HEK293 (cell line): ENCODE measurements at regions not wholly inside any gene's neighbourhood (a gene's known extent, or its start where the extent isn't known, plus 50 kb on each side); places are given as distances from the start of the nearest gene placed in this dataset.

ENCODE experiments used
- CTCF ChIA-PET: fragments of 350-600 bp; formaldehyde crosslinking; extraction: SDS; loops from one replicate; lab custom pipeline; 2021; ENCODE audit warnings: antibody characterized with exemption; lab: Yijun Ruan, JAX
- POLR2A ChIA-PET: fragments of 300-600 bp; formaldehyde crosslinking; extraction: SDS; loops from one replicate; lab custom pipeline; 2020; ENCODE audit warnings: antibody characterized with exemption, inconsistent platforms; lab: Yijun Ruan, JAX
- H3K27ac ChIP-seq: fragments of 200-500 bp; sonication (Bioruptor generic); 2 replicates; pipeline ENCODE4 v1.5.1; 2014; ENCODE audit warnings: low read depth, low read length, control low read depth, inconsistent platforms; ENCODE audit errors: extremely low read depth
- H3K36me3 ChIP-seq, 2 experiments: fragments of 200-500 bp in 1 of 2; sonication (Bioruptor generic) in 1 of 2; 1 replicate in 1 of 2; 2 replicates in 1 of 2; pipeline ENCODE4 v1.5.1; 2014 to 2017; ENCODE audit warnings: inconsistent platforms in 2 of 2, low read length in 2 of 2; ENCODE audit not compliant: control insufficient read depth in 2 of 2, insufficient read depth in 1 of 2
- H3K4me1 ChIP-seq: fragments of 200-500 bp; sonication (Bioruptor generic); 2 replicates; pipeline ENCODE4 v1.5.1; 2014; ENCODE audit warnings: mild to moderate bottlenecking, low read length, inconsistent platforms; ENCODE audit not compliant: control insufficient read depth, insufficient read depth
- H3K4me3 ChIP-seq: 2 replicates; pipeline ENCODE4 v1.5.1; 2011; ENCODE audit warnings: low read depth, mild to moderate bottlenecking, control low read depth, low read length, moderate library complexity
- H3K9me3 ChIP-seq: fragments of 200-500 bp; sonication (Bioruptor generic); 2 replicates; pipeline ENCODE4 v1.5.1; 2014; ENCODE audit warnings: low read depth, low read length, inconsistent platforms; ENCODE audit not compliant: control insufficient read depth, insufficient read depth
- ATF2 ChIP-seq: fragments of 450-650 bp; formaldehyde crosslinking; IDR thresholded peaks from 2 replicates; pipeline ENCODE4 v1.5.1; 2016; ENCODE audit warnings: missing biosample characterization, missing genetic modification characterization, low read depth
- EGR2 ChIP-seq: fragments of 450-650 bp; formaldehyde crosslinking; IDR thresholded peaks from 2 replicates; pipeline ENCODE4 v1.5.1; 2016; ENCODE audit warnings: low read depth, missing biosample characterization, missing genetic modification characterization
- GLI2 ChIP-seq: fragments of 450-650 bp; formaldehyde crosslinking; IDR thresholded peaks from 2 replicates; pipeline ENCODE4; 2017; ENCODE audit warnings: missing biosample characterization, missing genetic modification characterization, low read depth, borderline replicate concordance
- GLI4 ChIP-seq: fragments of 450-650 bp; formaldehyde crosslinking; IDR thresholded peaks from 2 replicates; pipeline ENCODE4 v1.5.1; 2016; ENCODE audit warnings: missing biosample characterization, missing genetic modification characterization
- SP7 ChIP-seq: fragments of 450-650 bp; formaldehyde crosslinking; IDR thresholded peaks from 2 replicates; pipeline ENCODE4 v1.5.1; 2016; ENCODE audit warnings: missing biosample characterization, missing genetic modification characterization
- ZBTB21 ChIP-seq: fragments of 450-650 bp; formaldehyde crosslinking; IDR thresholded peaks from 2 replicates; pipeline ENCODE4 v1.5.1; 2017; ENCODE audit warnings: missing biosample characterization, missing genetic modification characterization
- ZFP37 ChIP-seq: fragments of 450-650 bp; formaldehyde crosslinking; IDR thresholded peaks from 2 replicates; pipeline ENCODE4 v1.5.1; 2016; ENCODE audit warnings: missing biosample characterization, missing genetic modification characterization
- ZNF148 ChIP-seq: fragments of 450-650 bp; formaldehyde crosslinking; IDR thresholded peaks from 2 replicates; pipeline ENCODE4 v1.5.0; 2017; ENCODE audit warnings: missing biosample characterization, missing genetic modification characterization, borderline replicate concordance
- ZNF274 ChIP-seq, 2 experiments: fragments of 200-500 bp in 1 of 2; fragments of 450-650 bp in 1 of 2; sonication (Bioruptor generic) in 1 of 2; formaldehyde crosslinking in 1 of 2; IDR thresholded peaks; 2 replicates each; pipeline versions ENCODE4 v1.5.1 to v1.6.1; 2014 to 2016; ENCODE audit warnings: borderline replicate concordance in 1 of 2, inconsistent platforms in 1 of 2, low read length in 1 of 2, missing biosample characterization in 1 of 2, missing genetic modification characterization in 1 of 2
- ZNF302 ChIP-seq: fragments of 450-650 bp; formaldehyde crosslinking; IDR thresholded peaks from 2 replicates; pipeline ENCODE4 v1.5.1; 2016; ENCODE audit warnings: missing biosample characterization, missing genetic modification characterization, low read depth
- ZNF366 ChIP-seq: fragments of 450-650 bp; formaldehyde crosslinking; conservative IDR thresholded peaks from 2 replicates; pipeline ENCODE4 v1.5.1; 2016; ENCODE audit warnings: missing biosample characterization, missing genetic modification characterization
- ZNF513 ChIP-seq: fragments of 450-650 bp; IDR thresholded peaks from 2 replicates; pipeline ENCODE4 v1.5.1; 2018; ENCODE audit warnings: missing biosample characterization, missing genetic modification characterization
- ZNF521 ChIP-seq: fragments of 450-650 bp; formaldehyde crosslinking; IDR thresholded peaks from 2 replicates; pipeline ENCODE4 v1.5.1; 2017; ENCODE audit warnings: missing biosample characterization, mild to moderate bottlenecking, missing genetic modification characterization
- ZNF561 ChIP-seq: fragments of 450-650 bp; IDR thresholded peaks from 2 replicates; pipeline ENCODE4 v1.5.1; 2018; ENCODE audit warnings: missing biosample characterization, missing genetic modification characterization, borderline replicate concordance
- ZNF639 ChIP-seq: fragments of 450-650 bp; formaldehyde crosslinking; IDR thresholded peaks from 2 replicates; pipeline ENCODE4 v1.5.1; 2016; ENCODE audit warnings: missing biosample characterization, missing genetic modification characterization
- ZNF654 ChIP-seq: fragments of 450-650 bp; formaldehyde crosslinking; IDR thresholded peaks from 2 replicates; pipeline ENCODE4 v1.5.1; 2016; ENCODE audit warnings: low read depth, missing biosample characterization, missing genetic modification characterization
- ZNF768 ChIP-seq: fragments of 450-650 bp; formaldehyde crosslinking; IDR thresholded peaks from 2 replicates; pipeline ENCODE4 v1.5.1; 2018; ENCODE audit warnings: missing biosample characterization, mild to moderate bottlenecking, missing genetic modification characterization
- ZNF777 ChIP-seq: fragments of 450-650 bp; formaldehyde crosslinking; IDR thresholded peaks from 2 replicates; pipeline ENCODE4 v1.5.1; 2017; ENCODE audit warnings: missing biosample characterization, missing genetic modification characterization, borderline replicate concordance
- ZNF830 ChIP-seq: fragments of 450-650 bp; IDR thresholded peaks from 2 replicates; pipeline ENCODE4 v1.5.0; 2018; ENCODE audit warnings: missing biosample characterization, missing genetic modification characterization, low read depth, mild to moderate bottlenecking, moderate library complexity
- ZNF843 ChIP-seq: fragments of 450-650 bp; formaldehyde crosslinking; IDR thresholded peaks from 2 replicates; pipeline ENCODE4 v1.5.1; 2016; ENCODE audit warnings: missing biosample characterization, missing genetic modification characterization

GRCh38 chr4:127000110-127000509 lies 632.6 kb upstream of the INTU start:
- ChIA-PET POLR2A (no interaction called here), CTCF (no interaction called here)
- no peaks in the 10 kb centered on the region for H3K9me3 ChIP-seq
- no peak overlapping the region for H3K4me3 ChIP-seq
- H3K36me3 ChIP-seq = no peaks in the 10 kb centered on the region
- TF ChIP-seq ZNF830 (tag by site-specific recombination) = no peak
- no peak for TF ChIP-seq ZNF274 (IDR thresholded peaks at IDR 0.05; ENCODE audit: low read length)
- TF ChIP-seq ZNF274 (tag by site-specific recombination; IDR thresholded peaks at IDR 0.05; ENCODE audit: borderline replicate concordance) = no peak
- no peak for TF ChIP-seq ZNF654 (tag by site-specific recombination)
- no peak for TF ChIP-seq ZNF843 (tag by site-specific recombination)
- no peak overlapping the region for H3K27ac ChIP-seq
- H3K4me1 ChIP-seq = no peaks in the 10 kb centered on the region

- CTCF ChIA-PET = no interaction called here
- Histone ChIP-seq H3K4me3 (no peak overlapping the region), H3K4me1 (no peaks in the 10 kb centered on the region), H3K36me3 (no peaks in the 10 kb centered on the region), H3K9me3 (no peaks in the 10 kb centered on the region), H3K27ac (no peak overlapping the region)
- TF ChIP-seq ZNF302 (tag by site-specific recombination) (no peak), ZNF148 (tag by site-specific recombination) (no peak), EGR2 (tag by site-specific recombination) (no peak), GLI4 (tag by site-specific recombination) (no peak), ZNF521 (no peak), ZBTB21 (no peak), ZNF561 (tag by site-specific recombination) (no peak), ZNF768 (tag by site-specific recombination) (no peak), ZNF366 (no peak), GLI2 (tag by site-specific recombination) (no peak), ZNF513 (tag by site-specific recombination) (no peak), ZNF639 (no peak), SP7 (no peak), ZFP37 (tag by site-specific recombination) (no peak), ZNF777 (tag by site-specific recombination) (no peak), ATF2 (no peak)
- POLR2A ChIA-PET = no interaction called here
Measured at GRCh38 chr4:127000846-127001245, 631.9 kb upstream of the INTU start.
